ENCODE measurements at regions not wholly inside any gene's neighbourhood (a gene's known extent, or its start where the extent isn't known, plus 50 kb on each side); places are given as distances from the start of the nearest gene placed in this dataset.

DNA sequence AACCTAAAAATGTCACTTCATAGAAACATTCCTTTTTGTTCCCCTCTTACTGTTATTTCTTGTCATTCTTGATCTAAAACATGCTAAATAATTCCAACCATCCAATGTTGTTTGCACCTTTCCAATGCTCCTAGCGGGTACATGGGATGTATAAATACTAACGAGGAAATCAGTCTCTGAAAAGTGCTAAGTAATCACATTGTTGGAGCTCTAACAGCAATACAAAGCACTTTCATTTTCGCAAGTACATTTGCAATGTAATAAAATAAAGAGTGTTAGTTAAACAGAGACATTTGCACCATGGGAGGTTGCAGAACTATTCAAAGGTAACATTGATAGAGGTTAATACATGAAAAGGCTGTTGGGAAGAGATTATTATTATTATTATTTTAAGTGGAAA is 286.2 kb upstream of the ACVR2A start:
- TF ChIP-seq POLR2AphosphoS5 (IDR thresholded peaks at IDR 0.05) (no peak), POLR2A (IDR thresholded peaks at IDR 0.05) (no peak), CTCF (IDR thresholded peaks at IDR 0.05) (no peak)
